NCI-H2196 (cell line): ENCODE measurements at regions not wholly inside any gene's neighbourhood (a gene's known extent, or its start where the extent isn't known, plus 50 kb on each side); places are given as distances from the start of the nearest gene placed in this dataset.
"Not testable (repeated sequence)": the region's sequence is repeated elsewhere in the genome, so short reads cannot be mapped to it uniquely, and the experiment has no call there.

ENCODE experiments used
- DNase-seq: peaks from one replicate; lab custom pipeline; 2025; ENCODE audit not compliant: unreplicated experiment; lab: John Stamatoyannopoulos, UW

GRCh38 chr16:59163371-59164055 is 429.4 kb upstream of the GOT2 start:
- no peak for DNase-seq

DNA sequence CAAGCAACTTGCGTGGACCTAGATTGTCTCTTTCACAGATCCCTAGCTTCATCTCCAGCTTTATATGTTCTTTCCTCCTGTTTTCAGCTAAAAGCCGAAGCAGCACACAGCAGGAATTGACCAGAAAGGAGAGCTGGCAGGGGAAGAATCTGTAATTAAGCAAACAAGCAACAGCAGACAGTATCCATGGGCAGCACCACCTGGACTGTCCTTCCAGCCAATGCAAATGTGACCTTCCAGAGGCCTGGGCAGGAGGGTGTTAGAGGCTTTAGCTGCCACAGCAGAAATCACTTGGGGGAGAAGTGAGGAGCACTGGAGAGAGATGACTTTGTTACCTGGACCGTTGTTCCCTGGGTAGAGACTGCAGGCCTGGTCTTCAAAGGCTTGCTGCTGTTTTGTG is 427.6 kb upstream of the GOT2 start:
- no peak for DNase-seq

- DNase-seq = no peak
Observed at GRCh38 chr16:59154295-59154694, 420.2 kb upstream of the GOT2 start.

- DNase-seq = no peak
Observed at GRCh38 chr16:59148769-59149155, 414.6 kb upstream of the GOT2 start.

DNA sequence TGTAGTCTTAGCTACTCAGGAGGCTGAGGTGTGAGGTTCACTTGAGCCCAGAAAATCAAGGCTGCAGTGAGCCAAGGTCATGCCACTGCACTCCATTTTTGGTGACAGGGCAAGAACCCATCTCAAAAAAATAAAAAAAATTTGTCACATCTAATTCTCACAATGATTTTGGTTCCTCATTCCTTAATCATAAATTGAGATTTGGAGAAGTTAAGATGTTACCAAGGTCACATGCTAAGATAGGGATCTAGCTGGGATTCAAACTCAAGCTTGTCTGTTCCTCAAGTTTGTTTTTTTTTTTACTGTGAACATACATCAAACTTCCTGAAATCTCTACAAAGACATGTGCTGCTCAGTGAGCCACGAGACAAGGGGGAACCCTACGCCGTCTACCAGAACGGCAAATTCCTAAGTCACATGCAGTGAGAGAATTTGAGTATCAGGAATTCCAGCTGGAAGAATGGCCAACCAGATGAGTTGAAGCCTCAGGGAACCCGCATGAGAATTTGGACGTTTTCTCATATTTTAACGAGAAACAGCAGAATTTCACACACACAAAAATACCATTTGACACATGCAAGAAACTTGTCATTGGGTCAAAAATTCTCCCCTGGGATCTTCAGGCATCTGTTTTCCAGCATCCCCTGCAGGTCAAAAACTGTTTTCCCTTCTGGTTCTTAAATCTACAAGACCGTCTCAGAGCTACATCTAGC is 414.1 kb upstream of the GOT2 start:
- no peak for DNase-seq

DNA sequence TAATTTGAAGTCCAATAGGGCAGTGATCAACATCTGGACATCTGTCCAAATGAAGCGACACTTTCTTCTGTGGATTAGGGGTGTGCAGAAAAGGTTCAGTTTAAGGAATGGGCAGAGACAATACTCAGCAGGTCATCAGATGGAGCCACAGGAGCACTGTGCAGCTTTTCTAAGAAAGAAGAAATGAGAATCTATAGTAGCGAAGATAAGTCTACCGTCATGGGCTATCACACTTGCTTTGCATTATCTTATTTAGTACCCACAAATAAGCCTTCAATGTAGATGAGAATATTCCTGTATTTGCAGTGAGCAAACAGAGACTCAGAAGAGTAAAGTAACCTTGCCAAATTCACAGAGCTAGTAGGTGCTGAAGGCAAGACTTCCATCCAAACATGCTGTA is 412.0 kb upstream of the GOT2 start:
- no peak for DNase-seq

- no peak for DNase-seq
Observed at GRCh38 chr16:59144841-59145240, 410.7 kb upstream of the GOT2 start.

GRCh38 chr16:59144326-59144725 is 410.2 kb upstream of the GOT2 start:
- DNase-seq = no peak

- no peak for DNase-seq
Observed at GRCh38 chr16:59126486-59126885, 392.4 kb upstream of the GOT2 start.

DNA sequence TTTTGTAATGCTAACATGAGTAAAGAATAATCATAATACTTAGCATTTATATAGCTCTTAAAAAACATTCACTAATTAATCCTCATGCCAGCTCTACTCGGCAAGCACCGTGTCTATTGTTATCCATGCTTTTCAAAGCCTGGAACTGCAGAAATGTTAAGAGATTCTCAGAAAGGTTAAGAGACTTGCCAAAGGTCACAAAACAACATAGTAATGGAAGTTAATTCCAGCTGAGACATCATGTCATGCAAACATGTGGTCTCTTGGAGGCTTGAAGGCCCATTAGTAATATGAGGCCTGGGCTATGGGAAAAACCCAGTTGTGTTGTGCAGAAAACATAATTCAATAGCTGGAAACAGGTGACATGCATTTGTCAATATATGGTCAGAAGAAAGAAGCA is 389.9 kb upstream of the GOT2 start:
- DNase-seq = no peak

DNA sequence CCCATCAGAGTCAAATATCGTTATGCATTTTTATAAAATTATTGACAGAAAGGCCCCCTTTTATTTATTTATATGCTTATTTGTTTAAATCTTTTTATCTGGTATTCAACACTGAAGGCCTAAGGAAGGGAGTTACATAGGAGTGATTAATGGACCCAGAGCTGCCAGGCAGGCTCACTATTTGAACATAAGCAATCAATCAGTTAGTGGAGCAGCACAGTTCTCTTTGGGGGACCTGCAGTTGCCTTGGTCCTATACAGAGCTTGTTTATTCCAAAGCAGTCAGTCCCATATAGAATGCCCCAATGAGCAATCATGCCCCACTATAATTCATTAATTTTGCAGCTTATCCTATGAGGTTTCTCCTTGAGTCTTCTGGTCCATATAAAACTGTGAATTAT is 389.4 kb upstream of the GOT2 start:
- no peak for DNase-seq

GRCh38 chr16:59122262-59122537 is 388.1 kb upstream of the GOT2 start:
- DNase-seq = no peak

GRCh38 chr16:59121411-59122261 is 387.5 kb upstream of the GOT2 start:
- DNase-seq = no peak

GRCh38 chr16:59116744-59117143 is 382.6 kb upstream of the GOT2 start:
- DNase-seq = no peak

DNA sequence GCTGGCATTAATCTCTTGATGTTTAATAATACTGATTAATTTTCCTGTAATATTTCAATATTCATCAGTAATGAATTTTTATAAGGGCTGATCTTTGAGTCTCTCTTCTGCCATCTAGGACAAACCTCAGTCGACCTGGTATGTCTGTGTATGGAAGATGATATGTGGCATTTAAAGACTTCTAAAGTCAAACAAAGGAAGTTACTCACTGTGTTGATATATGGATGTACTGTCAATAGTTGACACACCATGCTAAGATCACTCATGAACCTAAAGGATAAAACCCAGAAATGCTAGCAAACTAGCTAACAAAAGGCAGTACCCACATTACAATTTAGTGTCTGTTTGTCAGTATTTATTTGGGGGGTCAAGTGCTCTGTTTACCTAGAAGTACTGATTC is 380.7 kb upstream of the GOT2 start:
- no peak for DNase-seq

DNA sequence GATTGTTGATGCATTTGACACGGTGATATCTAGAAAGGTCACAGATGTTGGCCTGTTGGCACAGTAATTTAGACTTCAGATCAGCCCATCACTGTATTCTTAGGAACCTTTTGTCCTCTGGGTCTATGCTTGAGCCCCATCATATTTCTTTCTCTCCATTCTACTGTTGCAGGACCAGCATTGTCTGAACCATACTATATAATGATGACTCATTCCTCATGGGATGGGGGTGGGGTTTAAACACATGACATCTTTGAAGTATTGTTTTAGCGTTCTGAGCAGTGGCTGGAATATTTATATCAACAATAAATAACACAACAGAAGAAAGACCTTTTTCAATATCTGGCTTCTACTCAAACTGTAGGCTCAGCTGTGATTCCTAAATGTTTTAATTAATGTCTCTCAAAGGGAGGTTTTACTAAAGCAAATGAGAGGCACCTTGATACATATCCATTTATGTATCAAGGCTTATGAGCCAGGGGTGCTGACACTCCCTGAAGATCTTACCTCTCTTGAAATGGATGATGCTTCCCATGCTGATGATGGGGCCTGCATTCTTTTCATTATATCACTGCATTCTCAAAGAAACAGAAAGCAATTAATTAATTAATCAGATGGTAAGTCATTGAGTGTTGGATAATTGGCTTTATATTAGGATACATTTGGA is 379.0 kb upstream of the GOT2 start:
- no peak for DNase-seq

GRCh38 chr16:59111280-59111679 is 377.2 kb upstream of the GOT2 start:
- no peak for DNase-seq

- no peak for DNase-seq
Observed at GRCh38 chr16:59108374-59108773, 374.3 kb upstream of the GOT2 start.

GRCh38 chr16:59096682-59097081 is 362.6 kb upstream of the GOT2 start:
- not testable (repeated sequence) for DNase-seq

- DNase-seq = no peak
Observed at GRCh38 chr16:59090541-59090940, 356.4 kb upstream of the GOT2 start.

DNA sequence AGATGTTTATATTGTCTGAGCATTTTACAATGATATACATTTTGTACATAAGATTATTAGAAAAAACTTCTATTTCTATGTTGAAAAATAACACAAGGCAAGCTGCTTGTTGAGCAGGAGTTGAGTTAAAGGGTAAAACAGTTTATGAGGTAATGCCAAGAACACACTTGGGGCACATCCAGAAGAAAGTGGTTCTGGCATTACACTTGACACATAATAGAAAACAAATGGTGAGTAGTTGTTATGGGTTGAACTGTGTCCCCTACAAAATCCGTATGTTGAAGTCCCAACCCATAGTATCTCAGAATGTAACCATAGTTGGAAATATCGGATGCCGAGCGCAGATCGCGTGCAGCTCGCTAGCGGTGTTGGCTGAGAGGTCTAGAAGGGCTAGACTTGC is 354.3 kb upstream of the GOT2 start:
- no peak for DNase-seq

DNA sequence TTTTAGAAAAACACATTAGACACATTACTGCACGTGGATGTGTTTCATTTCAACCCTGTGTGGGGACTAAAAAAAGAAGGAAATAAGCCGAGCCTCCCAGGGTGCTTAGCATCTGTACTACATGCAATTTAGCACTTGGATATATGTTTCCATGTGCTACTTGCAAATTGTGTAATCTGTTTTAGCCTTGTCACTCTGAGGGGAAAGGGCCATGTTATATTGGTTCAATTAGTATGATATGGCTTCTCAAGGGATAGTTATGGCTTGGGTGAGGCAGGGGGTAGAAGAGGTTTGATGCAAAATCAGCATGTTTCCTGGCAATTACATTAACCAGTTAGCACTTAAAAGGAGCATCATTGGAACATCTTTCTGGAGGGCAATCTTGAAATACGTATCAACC is 353.5 kb upstream of the GOT2 start:
- no peak for DNase-seq
